ENCODE measurements at regions not wholly inside any gene's neighbourhood (a gene's known extent, or its start where the extent isn't known, plus 50 kb on each side); places are given as distances from the start of the nearest gene placed in this dataset.

GRCh38 chr9:107064378-107064777, 201.4 kb downstream of the ZNF462 start:
- no peak for DNase-seq (ENCODE audit: low spot score)

- no peak for DNase-seq (ENCODE audit: low spot score)
These were observed 202.6 kb downstream of the ZNF462 start for GRCh38 chr9:107065549-107065948.

- no peak for DNase-seq (ENCODE audit: low spot score)
These were observed 204.9 kb downstream of the ZNF462 start for GRCh38 chr9:107067739-107068416.

DNA sequence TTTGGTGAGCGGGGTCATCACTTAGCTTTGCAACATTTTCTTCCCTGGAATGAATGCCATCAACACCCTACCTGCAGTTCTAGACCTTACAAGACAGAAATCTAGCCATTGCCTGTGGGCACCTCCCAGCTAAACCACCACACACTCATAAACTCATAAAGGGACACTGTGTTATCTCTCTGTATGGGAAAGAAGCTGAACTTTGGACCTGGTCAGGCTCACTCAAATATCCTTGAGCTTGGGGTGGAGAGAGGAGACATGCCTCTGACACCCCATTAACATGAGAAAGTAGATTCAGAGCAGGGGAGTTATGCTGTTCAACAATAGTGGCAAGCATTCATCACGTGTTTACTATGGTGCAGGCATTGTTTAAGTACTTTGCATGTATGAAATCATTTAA, 205.6 kb downstream of the ZNF462 start:
- DNase-seq (ENCODE audit: low spot score), result no peak

GRCh38 chr9:107070586-107070985, 207.6 kb downstream of the ZNF462 start:
- no peak for DNase-seq (ENCODE audit: low spot score)

DNA sequence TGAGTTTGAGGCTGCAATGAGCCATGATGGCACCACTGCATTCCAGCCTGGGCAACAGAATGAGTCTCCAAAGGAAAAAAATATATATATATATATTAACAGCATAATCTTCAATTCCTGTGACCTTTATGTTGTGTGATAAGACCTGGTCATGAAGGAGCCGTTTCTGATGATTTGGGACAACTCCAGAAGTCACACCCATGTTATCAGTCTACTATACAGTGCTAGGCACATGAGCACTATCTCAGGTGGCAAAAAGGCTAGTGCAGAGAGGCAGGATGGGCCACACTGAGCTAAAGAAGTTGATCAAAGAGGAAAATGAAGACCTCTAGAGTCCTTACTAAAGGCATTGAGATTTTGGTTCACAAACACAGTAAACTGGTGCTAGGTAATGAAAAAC, 205.0 kb upstream of the RAD23B start:
- no peak for DNase-seq (ENCODE audit: low spot score)

GRCh38 chr9:107079589-107079988, 203.5 kb upstream of the RAD23B start:
- DNase-seq (ENCODE audit: low spot score), result no peak

DNA sequence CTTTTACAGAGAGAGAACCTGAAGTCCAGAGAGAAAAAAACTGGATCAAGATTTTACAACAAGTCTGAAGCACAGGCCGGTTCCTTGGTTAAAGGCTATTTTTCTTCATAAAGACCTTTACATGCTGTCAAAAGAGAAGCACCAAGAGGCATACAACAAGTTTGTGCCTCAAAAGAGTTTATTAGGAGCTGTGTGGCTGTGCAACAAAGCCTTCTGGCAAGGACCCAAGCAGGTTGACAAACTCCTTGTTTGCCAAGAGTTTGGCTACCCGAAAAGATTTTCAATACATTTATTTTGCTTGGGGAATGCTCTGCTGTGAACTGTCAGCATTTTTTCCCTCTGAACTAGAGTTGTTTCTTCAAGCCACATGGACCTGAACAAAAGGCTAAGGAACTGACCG, 202.9 kb upstream of the RAD23B start:
- no peak for DNase-seq (ENCODE audit: low spot score)

- DNase-seq (ENCODE audit: low spot score), result no peak
These were observed 196.6 kb upstream of the RAD23B start for GRCh38 chr9:107086460-107086859.

- DNase-seq (ENCODE audit: low spot score), result no peak
These were observed 195.9 kb upstream of the RAD23B start for GRCh38 chr9:107087222-107087621.

DNA sequence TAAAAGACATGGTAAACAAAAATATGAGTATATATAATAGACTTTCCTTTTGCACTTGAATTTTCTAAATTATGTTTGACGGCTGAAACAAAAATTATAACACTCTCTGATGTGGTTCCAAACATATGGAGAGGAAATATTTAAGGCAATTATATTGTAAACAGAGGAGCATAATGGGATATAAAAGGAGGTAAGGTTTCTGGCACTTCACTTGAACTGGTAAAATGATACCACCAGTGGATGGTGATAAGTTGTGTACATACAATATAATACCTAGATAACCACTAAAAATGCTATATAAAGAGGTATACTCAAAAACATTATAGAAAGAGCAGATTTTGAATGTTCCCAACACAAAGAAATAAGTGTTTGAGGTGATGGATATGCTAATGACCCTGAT, 192.9 kb upstream of the RAD23B start:
- DNase-seq (ENCODE audit: low spot score), result no peak

- DNase-seq (ENCODE audit: low spot score), result no peak
These were observed 189.6 kb upstream of the RAD23B start for GRCh38 chr9:107093365-107094060.

GRCh38 chr9:107094370-107094769, 188.7 kb upstream of the RAD23B start:
- no peak for DNase-seq (ENCODE audit: low spot score)

- DNase-seq (ENCODE audit: low spot score), result no peak
These were observed 182.5 kb upstream of the RAD23B start for GRCh38 chr9:107100591-107100990.

GRCh38 chr9:107102011-107102410, 181.1 kb upstream of the RAD23B start:
- DNase-seq (ENCODE audit: low spot score), result no peak

- no peak for DNase-seq (ENCODE audit: low spot score)
These were observed 179.5 kb upstream of the RAD23B start for GRCh38 chr9:107103621-107104020.

- DNase-seq (ENCODE audit: low spot score), result no peak
These were observed 177.3 kb upstream of the RAD23B start for GRCh38 chr9:107105784-107106183.

DNA sequence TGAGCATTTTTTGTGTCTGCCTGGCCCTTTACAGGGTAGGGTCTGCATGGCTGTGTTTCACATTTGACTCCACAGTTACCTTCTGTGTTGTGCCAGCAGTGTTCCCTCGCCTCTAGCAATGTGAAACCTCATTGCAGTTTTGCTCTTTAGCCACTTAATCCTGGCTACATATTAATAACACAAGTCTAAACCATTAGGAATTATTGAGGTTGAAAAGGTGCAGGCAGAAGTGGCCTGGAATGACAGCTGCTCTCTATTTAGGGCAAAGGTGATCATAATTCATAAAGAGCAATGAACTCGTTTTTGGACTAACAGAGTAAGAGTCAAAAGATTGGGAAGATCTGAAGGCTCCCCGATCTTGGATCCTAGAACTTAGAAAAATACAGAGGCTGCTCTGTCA, 176.7 kb upstream of the RAD23B start:
- no peak for DNase-seq (ENCODE audit: low spot score)

DNA sequence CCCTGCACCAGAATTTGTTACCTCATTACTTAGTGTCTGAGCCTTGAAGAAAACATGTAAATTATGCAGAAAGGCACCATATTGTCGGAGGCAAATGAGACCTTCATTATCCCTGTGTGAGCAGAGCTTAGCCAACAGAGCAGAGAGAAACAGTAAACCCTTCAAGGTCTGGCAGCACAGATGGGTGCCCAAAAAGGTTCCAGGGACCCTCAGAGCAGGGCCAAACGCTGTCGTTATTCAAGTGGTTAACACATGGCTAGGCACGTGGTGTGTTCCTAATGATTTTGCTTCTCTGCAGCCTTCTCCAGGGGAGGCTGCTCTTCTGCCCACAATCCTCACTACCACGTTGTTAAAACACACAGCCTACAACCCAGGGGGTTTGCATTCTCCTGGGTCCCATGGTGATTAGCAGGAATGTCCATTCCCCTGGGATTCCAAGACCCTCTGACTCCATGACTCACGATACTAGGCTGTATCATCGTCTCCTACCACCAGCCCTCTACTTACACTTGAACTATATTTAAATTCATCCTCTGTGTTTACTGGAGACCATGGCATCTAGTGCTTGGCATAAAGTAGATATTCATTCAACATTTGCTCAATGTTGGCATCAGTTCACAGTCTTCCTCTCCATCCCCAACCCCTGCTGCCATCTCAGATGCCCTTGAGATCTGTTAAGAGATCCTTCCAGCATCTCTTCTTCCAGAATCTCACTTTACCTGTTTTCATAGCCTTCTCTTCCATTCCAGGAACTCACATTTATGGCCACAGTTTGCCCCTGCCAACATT, 174.5 kb upstream of the RAD23B start:
- no peak for DNase-seq (ENCODE audit: low spot score)

DNA sequence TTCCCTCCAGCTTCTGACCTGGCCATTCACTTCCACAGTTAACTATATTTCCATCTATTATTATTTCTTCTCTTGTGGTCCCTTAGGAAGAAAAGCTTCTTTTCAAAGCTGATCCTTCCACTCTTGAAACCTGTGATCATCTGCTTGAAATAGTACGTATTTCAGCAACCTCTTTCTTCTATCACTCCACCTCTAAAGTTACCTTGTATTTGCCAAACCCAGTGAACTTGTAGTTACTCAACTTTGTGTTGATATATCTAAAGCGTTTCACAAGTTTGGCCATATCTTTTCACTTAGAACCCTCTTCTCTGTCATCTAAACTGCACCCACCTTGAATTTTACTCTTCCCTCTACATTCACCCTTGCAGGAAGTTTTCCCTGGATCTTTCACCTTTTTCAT, 173.8 kb upstream of the RAD23B start:
- DNase-seq (ENCODE audit: low spot score), result no peak

DNA sequence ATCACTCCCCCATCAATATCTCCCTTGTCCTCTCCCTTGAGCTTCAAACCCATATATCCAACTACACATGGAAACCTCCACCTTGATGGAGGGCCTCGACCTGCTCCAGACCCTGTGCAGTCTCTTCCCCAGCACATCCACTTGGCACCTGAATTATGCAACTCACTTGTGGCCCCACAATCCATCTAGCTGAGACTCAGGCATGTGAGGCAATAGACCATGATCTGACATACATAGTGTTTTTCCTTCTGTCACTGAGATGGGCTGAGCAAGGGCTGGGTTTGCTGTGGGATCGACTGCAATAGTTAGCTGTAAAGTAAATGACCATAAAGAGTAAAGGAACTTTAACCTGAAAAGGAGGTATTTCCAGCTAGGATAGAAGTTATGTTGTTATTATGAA, 172.9 kb upstream of the RAD23B start:
- DNase-seq (ENCODE audit: low spot score), result no peak

DNA sequence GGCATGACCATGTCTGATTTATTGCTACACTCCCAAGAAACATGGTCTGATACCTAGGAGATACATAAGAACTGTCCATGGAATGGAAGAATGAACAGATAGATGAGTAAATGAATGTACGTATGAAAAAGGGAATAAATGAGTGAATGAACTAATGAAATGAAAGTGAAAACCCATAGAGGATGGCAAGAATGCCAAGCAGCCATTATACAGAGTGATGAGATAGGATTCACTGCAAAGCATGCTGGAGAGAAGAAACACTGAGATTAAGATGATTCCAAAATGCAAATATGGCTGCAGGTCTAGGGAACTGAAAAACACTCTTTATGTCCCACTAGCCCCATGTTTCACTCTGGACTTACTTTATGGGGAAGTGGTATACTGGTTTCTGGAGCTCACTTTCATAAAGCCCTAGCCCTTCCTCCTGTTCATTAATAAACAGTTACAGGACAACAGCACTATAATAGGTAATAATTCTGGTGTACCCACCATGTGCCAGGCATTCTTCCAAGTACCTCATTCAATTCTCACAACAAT, 170.3 kb upstream of the RAD23B start:
- DNase-seq (ENCODE audit: low spot score), result no peak

Data from globus pallidus (tissue), 1 donor.